Fibroblast of lung (primary cell): ENCODE measurements at regions not wholly inside any gene's neighbourhood (a gene's known extent, or its start where the extent isn't known, plus 50 kb on each side); places are given as distances from the start of the nearest gene placed in this dataset.

ENCODE experiments used
- DNase-seq, 2 donors: peaks; one replicate each; pipeline versions ENCODE4 v3.0.0 to v3.0.0-alpha.2; 2010; ENCODE audit warnings: low read depth in 2 of 2
- H2AFZ ChIP-seq: 2 replicates; pipeline ENCODE4 v1.5.1; 2012; ENCODE audit warnings: low read length, control low read depth, inconsistent platforms
- H3K27ac ChIP-seq: 2 replicates; pipeline ENCODE4 v1.5.1; 2011; ENCODE audit warnings: low read length, control low read depth; ENCODE audit not compliant: insufficient read depth
- H3K27me3 ChIP-seq: 2 replicates; pipeline ENCODE4 v1.5.1; 2011; ENCODE audit warnings: mild to moderate bottlenecking, low read length; ENCODE audit not compliant: control insufficient read depth, insufficient read depth
- H3K36me3 ChIP-seq: 2 replicates; pipeline ENCODE4 v1.5.1; 2011; ENCODE audit warnings: low read length; ENCODE audit not compliant: control insufficient read depth, insufficient read depth
- H3K4me1 ChIP-seq: 2 replicates; pipeline ENCODE4 v1.5.1; 2011; ENCODE audit warnings: low read length; ENCODE audit not compliant: control insufficient read depth, insufficient read depth; ENCODE audit errors: extremely low read depth
- H3K4me2 ChIP-seq: 2 replicates; pipeline ENCODE4 v1.5.1; 2011; ENCODE audit warnings: low read length, control low read depth; ENCODE audit not compliant: insufficient read depth; ENCODE audit errors: extremely low read depth
- H3K4me3 ChIP-seq, 4 experiments: fragments of 200-600 bp in 1 of 4; sonication (generic) in 1 of 4; replicated peaks in 1 of 4; 2 replicates each; pipeline ENCODE4 v1.5.1; 2011 to 2016; ENCODE audit warnings: low read length in 4 of 4, low read depth in 3 of 4, mild to moderate bottlenecking in 3 of 4, control low read depth in 2 of 4, inconsistent platforms in 1 of 4, mixed read lengths in 1 of 4; ENCODE audit not compliant: insufficient read depth in 1 of 4; ENCODE audit errors: control extremely low read depth in 1 of 4
- H3K79me2 ChIP-seq: 2 replicates; pipeline ENCODE4 v1.5.1; 2012; ENCODE audit warnings: mild to moderate bottlenecking, low read length, inconsistent platforms; ENCODE audit not compliant: control insufficient read depth, insufficient read depth
- H3K9ac ChIP-seq: 2 replicates; pipeline ENCODE4 v1.5.1; 2011; ENCODE audit warnings: mild to moderate bottlenecking, low read length, control low read depth; ENCODE audit not compliant: insufficient read depth
- H3K9me3 ChIP-seq: 2 replicates; pipeline ENCODE4 v1.5.1; 2012; ENCODE audit warnings: low read depth, low read length; ENCODE audit not compliant: control insufficient read depth, insufficient read depth
- H4K20me1 ChIP-seq: 2 replicates; pipeline ENCODE4 v1.5.1; 2011; ENCODE audit warnings: low read length; ENCODE audit not compliant: control insufficient read depth, insufficient read depth; ENCODE audit errors: extremely low read depth
- CTCF ChIP-seq, 2 donors: IDR thresholded peaks in 1 of 2; conservative IDR thresholded peaks in 1 of 2; 1 replicate in 1 of 2; 2 replicates in 1 of 2; pipeline ENCODE4 v1.5.1; 2011 to 2012; ENCODE audit warnings: low read length in 2 of 2, control low read depth in 1 of 2, inconsistent platforms in 1 of 2, low read depth in 1 of 2, mild to moderate bottlenecking in 1 of 2
- EZH2 ChIP-seq: IDR thresholded peaks from 2 replicates; pipeline ENCODE4 v1.5.1; 2012; ENCODE audit warnings: low read length, control low read depth, mild to moderate bottlenecking; ENCODE audit errors: missing control alignments

- no peak overlapping the region for H3K27ac ChIP-seq
Measured at GRCh38 chr3:74351213-74351612, 263.2 kb downstream of the CNTN3 start.

GRCh38 chr3:74349015-74349414 is 265.4 kb downstream of the CNTN3 start:
- H3K4me3 ChIP-seq, result no peak overlapping the region
- H2AFZ ChIP-seq, result no peak overlapping the region
- no peaks in the 10 kb centered on the region for H3K9me3 ChIP-seq
- no peaks in the 10 kb centered on the region for H3K4me1 ChIP-seq
- TF ChIP-seq CTCF (conservative IDR thresholded peaks at IDR 0.05 in 1 of 2, IDR thresholded peaks at IDR 0.05 in 1 of 2; ENCODE audit: low read depth in 1 of 2, low read length in 2 of 2) (no peak), EZH2 (no peak)
- no peak overlapping the region for H3K27ac ChIP-seq
- H3K4me2 ChIP-seq, result no peak overlapping the region
- no peaks in the 10 kb centered on the region for H3K79me2 ChIP-seq
- no peaks in the 10 kb centered on the region for H3K27me3 ChIP-seq
- no peak for DNase-seq
- no peak overlapping the region for H3K9ac ChIP-seq
- H3K36me3 ChIP-seq, result no peaks in the 10 kb centered on the region
- no peaks in the 10 kb centered on the region for H4K20me1 ChIP-seq

More at GRCh38 chr3:74351213-74351612, 263.2 kb downstream of the CNTN3 start:
- Histone ChIP-seq H3K9ac (no peak overlapping the region), H3K9me3 (no peaks in the 10 kb centered on the region), H2AFZ (no peak overlapping the region), H3K79me2 (no peaks in the 10 kb centered on the region), H3K36me3 (no peaks in the 10 kb centered on the region), H4K20me1 (no peaks in the 10 kb centered on the region), H3K4me2 (no peak overlapping the region), H3K4me1 (no peaks in the 10 kb centered on the region), H3K27me3 (no peaks in the 10 kb centered on the region), H3K4me3 (no peak overlapping the region)
- TF ChIP-seq CTCF (conservative IDR thresholded peaks at IDR 0.05 in 1 of 2, IDR thresholded peaks at IDR 0.05 in 1 of 2; ENCODE audit: low read depth in 1 of 2, low read length in 2 of 2) (no peak), EZH2 (no peak)
- DNase-seq, result no peak

- DNase-seq, result no peak
- Histone ChIP-seq H3K4me3 (no peak overlapping the region), H3K4me2 (no peak overlapping the region), H3K36me3 (no peaks in the 10 kb centered on the region), H4K20me1 (no peaks in the 10 kb centered on the region), H3K27me3 (no peaks in the 10 kb centered on the region), H3K79me2 (no peaks in the 10 kb centered on the region), H3K9ac (no peak overlapping the region), H3K9me3 (no peaks in the 10 kb centered on the region), H3K27ac (no peak overlapping the region), H3K4me1 (no peaks in the 10 kb centered on the region), H2AFZ (no peak overlapping the region)
- no peak for TF ChIP-seq EZH2
- no peak for TF ChIP-seq CTCF (conservative IDR thresholded peaks at IDR 0.05 in 1 of 2, IDR thresholded peaks at IDR 0.05 in 1 of 2; ENCODE audit: low read depth in 1 of 2, low read length in 2 of 2)
Measured at GRCh38 chr3:74347563-74348268, 266.7 kb downstream of the CNTN3 start.
